ENCODE measurements at regions not wholly inside any gene's neighbourhood (a gene's known extent, or its start where the extent isn't known, plus 50 kb on each side); places are given as distances from the start of the nearest gene placed in this dataset.

- Histone ChIP-seq H3K27me3 (ENCODE audit: insufficient read depth, poor library complexity, severe bottlenecking) (no peaks in the 10 kb centered on the region), H3K27ac (replicated peaks) (no peak overlapping the region), H3K4me3 (replicated peaks; ENCODE audit: insufficient read depth, low read length) (no peak overlapping the region)
- no peak for DNase-seq (ENCODE audit: low read depth in 1 of 2, low spot score in 1 of 2)
- TF ChIP-seq CTCF (IDR thresholded peaks at IDR 0.05; ENCODE audit: insufficient read depth, low read length) (no peak), SPI1 (IDR thresholded peaks at IDR 0.05; ENCODE audit: borderline replicate concordance, low read depth) (no peak), POLR2AphosphoS5 (IDR thresholded peaks at IDR 0.05; ENCODE audit: low read depth) (no peak), REST (IDR thresholded peaks at IDR 0.05; ENCODE audit: insufficient replicate concordance, low read depth) (no peak), GABPA (IDR thresholded peaks at IDR 0.05; ENCODE audit: low read depth) (no peak)
Observed at GRCh38 chr5:152953788-152954483, 536.5 kb upstream of the GRIA1 start.

- no peak for TF ChIP-seq POLR2AphosphoS5 (IDR thresholded peaks at IDR 0.05; ENCODE audit: low read depth)
- no peak for TF ChIP-seq SPI1 (IDR thresholded peaks at IDR 0.05; ENCODE audit: borderline replicate concordance, low read depth)
- TF ChIP-seq CTCF (IDR thresholded peaks at IDR 0.05; ENCODE audit: insufficient read depth, low read length), result no peak
- TF ChIP-seq GABPA (IDR thresholded peaks at IDR 0.05; ENCODE audit: low read depth), result no peak
- no peak for TF ChIP-seq REST (IDR thresholded peaks at IDR 0.05; ENCODE audit: insufficient replicate concordance, low read depth)
- Histone ChIP-seq H3K27ac (replicated peaks) (no peak overlapping the region), H3K4me3 (replicated peaks; ENCODE audit: insufficient read depth, low read length) (no peak overlapping the region), H3K27me3 (ENCODE audit: insufficient read depth, poor library complexity, severe bottlenecking) (no peaks in the 10 kb centered on the region)
- DNase-seq (ENCODE audit: low read depth in 1 of 2, low spot score in 1 of 2), result no peak
Observed at GRCh38 chr5:152956943-152957613, 533.4 kb upstream of the GRIA1 start.

GRCh38 chr5:152978141-152978835 lies 512.2 kb upstream of the GRIA1 start:
- no peak for TF ChIP-seq CTCF (IDR thresholded peaks at IDR 0.05; ENCODE audit: insufficient read depth, low read length)
- no peak for TF ChIP-seq POLR2AphosphoS5 (IDR thresholded peaks at IDR 0.05; ENCODE audit: low read depth)
- no peak for TF ChIP-seq GABPA (IDR thresholded peaks at IDR 0.05; ENCODE audit: low read depth)
- no peak for TF ChIP-seq REST (IDR thresholded peaks at IDR 0.05; ENCODE audit: insufficient replicate concordance, low read depth)
- TF ChIP-seq SPI1 (IDR thresholded peaks at IDR 0.05; ENCODE audit: borderline replicate concordance, low read depth), result no peak
- Histone ChIP-seq H3K27me3 (ENCODE audit: insufficient read depth, poor library complexity, severe bottlenecking) (no peaks in the 10 kb centered on the region), H3K27ac (replicated peaks) (no peak overlapping the region), H3K4me3 (replicated peaks; ENCODE audit: insufficient read depth, low read length) (no peak overlapping the region)
- DNase-seq (ENCODE audit: low read depth in 1 of 2, low spot score in 1 of 2), result no peak
